ENCODE measurements at regions not wholly inside any gene's neighbourhood (a gene's known extent, or its start where the extent isn't known, plus 50 kb on each side); places are given as distances from the start of the nearest gene placed in this dataset.

- no peak for TF ChIP-seq POLR2A (IDR thresholded peaks at IDR 0.05)
- no peak for TF ChIP-seq CTCF (IDR thresholded peaks at IDR 0.05)
- TF ChIP-seq POLR2AphosphoS5 (IDR thresholded peaks at IDR 0.05), result no peak
- no peak for TF ChIP-seq EP300 (IDR thresholded peaks at IDR 0.05)
Measured at GRCh38 chr11:92295175-92296137, 70.8 kb downstream of the FAT3 start.

Data from stomach (tissue), 4 donors.